ENCODE measurements at regions not wholly inside any gene's neighbourhood (a gene's known extent, or its start where the extent isn't known, plus 50 kb on each side); places are given as distances from the start of the nearest gene placed in this dataset.

DNA sequence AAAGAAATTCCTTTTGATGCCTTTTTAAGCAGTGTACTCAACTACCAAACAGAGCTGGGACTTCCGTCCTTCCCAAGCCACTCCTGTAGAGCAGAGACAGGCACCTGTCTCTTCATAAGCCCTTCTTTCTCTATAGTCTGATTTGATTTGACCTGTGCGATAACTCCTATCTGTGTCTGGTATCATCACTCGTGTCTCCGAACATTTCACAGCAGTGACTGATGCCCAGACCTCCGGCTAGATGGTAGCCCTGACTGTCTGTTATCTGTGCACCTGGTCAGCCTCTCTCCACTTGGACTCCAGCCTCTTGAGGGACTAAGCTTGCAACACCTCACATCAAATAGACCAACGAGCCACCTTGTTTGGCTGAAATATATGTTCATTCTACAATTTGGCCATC lies 316.2 kb upstream of the ZNF507 start:
- TF ChIP-seq, protein P1, sequence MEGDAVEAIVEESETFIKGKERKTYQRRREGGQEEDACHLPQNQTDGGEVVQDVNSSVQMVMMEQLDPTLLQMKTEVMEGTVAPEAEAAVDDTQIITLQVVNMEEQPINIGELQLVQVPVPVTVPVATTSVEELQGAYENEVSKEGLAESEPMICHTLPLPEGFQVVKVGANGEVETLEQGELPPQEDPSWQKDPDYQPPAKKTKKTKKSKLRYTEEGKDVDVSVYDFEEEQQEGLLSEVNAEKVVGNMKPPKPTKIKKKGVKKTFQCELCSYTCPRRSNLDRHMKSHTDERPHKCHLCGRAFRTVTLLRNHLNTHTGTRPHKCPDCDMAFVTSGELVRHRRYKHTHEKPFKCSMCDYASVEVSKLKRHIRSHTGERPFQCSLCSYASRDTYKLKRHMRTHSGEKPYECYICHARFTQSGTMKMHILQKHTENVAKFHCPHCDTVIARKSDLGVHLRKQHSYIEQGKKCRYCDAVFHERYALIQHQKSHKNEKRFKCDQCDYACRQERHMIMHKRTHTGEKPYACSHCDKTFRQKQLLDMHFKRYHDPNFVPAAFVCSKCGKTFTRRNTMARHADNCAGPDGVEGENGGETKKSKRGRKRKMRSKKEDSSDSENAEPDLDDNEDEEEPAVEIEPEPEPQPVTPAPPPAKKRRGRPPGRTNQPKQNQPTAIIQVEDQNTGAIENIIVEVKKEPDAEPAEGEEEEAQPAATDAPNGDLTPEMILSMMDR (IDR thresholded peaks at IDR 0.05), result no peak
- TF ChIP-seq POLR2A (IDR thresholded peaks at IDR 0.05; ENCODE audit: low read depth) (no peak), POLR2AphosphoS5 (IDR thresholded peaks at IDR 0.05) (no peak), EP300 (IDR thresholded peaks at IDR 0.05) (no peak)

All from esophagus muscularis mucosa (tissue), 4 donors.